HG02798 (cell line): ENCODE measurements at regions not wholly inside any gene's neighbourhood (a gene's known extent, or its start where the extent isn't known, plus 50 kb on each side); places are given as distances from the start of the nearest gene placed in this dataset.
"Not testable (repeated sequence)": the region's sequence is repeated elsewhere in the genome, so short reads cannot be mapped to it uniquely, and the experiment has no call there.

Experiments used
- ATAC-seq: cut with Tn5 transposase; IDR thresholded peaks from one replicate; pipeline ENCODE4 v1.9.1; 2021; ENCODE audit warnings: mild to moderate bottlenecking; ENCODE audit not compliant: unreplicated experiment, poor library complexity

DNA sequence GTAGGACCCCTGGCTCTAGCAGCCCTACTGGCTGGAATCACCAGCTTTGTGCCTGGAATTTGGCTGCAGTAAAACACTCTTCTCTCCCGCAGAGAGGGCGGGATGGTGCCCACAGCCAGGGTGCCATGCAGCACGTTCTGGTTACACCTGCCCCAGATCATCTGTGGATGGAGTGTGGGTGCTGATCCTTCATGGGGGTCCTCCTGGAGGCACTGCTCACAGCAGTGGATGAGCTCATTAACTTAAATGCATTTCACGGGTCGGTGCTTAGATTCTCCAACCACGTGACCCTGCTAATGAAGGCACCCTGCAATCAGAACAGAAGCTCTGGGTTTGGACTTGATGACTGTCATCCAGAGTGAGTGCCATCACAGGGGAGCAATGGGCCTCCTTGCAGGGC lies 138.6 kb upstream of the AFDN start:
- no peak for ATAC-seq

DNA sequence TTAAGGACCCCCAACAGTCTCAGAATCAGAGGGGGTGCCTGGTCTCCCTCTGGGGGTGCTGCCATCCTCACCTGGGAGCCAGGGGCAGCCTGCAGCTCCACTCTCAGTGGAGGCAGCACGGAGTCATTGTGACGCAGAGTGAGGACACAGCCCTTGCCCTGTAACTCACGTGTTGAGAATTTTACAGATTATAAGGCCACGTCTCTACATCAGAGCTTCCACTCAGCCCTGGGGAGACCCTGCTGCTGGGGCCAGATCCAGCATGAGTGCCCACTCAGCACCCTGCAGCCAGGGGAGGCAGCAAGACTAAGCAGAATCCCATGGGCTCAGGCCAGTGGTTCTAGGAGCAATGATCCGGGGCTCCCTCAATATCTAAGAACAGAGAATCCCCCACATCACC lies 137.4 kb upstream of the AFDN start:
- no peak for ATAC-seq

DNA sequence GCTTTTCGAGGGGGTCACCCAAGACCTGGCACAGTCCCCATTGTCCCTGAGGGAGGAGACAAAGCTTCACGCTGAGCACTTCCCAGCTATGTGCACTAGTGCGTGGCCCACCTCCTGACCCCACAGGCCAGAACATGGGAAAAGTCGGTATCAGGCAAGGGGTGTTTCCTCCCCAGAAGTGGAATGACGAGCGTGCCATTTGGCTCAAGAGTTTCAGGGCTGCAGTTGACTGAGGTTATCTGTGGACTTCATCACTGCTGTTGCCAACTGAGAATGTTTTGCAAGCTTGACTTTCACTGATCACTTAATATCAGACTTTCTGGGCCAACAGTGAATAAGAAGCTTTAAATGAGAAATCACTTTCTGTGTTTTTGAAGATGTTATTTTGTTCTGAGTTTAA lies 137.0 kb upstream of the AFDN start:
- no peak for ATAC-seq

DNA sequence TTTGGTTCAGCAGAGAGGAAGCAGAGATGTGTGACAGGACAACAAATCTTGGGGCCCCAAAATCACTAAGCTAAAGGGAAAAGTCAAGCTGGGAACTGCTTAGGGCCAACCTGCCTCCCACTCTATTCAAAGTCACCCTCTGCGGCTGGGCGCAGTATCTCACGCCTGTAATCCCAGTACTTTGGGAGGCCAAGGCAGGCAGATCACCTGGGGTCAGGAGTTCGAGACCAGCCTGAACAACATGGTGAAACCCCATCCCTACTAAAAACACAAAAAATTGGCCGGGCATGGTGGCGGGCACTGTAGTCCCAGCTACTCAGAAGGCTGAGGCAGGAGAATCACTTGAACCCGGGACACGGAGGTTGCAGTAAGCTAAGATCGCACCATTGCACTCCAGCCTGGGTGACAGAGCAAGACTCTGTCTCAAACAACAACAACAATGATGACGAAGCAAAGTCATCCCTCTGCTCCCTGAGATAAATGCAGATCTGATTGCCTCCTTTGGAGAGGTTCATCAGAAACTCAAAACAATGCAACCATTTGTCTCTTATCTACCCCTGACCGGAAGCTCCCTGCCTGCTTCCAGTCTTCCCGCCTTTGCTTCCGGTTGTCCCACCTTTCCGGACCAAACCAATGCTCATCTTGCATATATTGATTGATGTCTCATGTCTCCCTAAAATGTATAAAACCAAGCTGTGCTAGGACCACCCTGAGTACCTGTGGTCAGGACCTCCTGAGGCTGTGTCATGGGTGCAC lies 136.4 kb upstream of the AFDN start:
- not testable (repeated sequence) for ATAC-seq

DNA sequence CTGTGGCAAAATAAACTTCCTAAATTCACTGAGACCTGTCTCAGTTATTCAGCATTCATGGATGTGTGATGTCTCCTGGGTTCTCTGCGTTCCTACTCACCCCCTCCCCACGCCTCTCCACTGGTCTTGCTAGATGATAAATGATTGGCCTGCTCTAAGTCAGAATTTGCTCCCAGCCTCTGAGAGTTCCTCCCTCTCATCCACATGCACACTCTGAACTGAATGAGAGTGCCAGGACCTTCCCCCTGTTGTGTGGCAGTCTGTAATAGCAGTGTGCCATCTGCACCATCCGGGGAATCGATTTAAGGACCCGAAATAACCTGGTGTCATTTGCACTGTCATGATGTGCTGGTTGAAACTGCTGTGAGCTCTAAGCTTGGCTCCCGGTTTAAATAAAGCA lies 135.8 kb upstream of the AFDN start:
- no peak for ATAC-seq

DNA sequence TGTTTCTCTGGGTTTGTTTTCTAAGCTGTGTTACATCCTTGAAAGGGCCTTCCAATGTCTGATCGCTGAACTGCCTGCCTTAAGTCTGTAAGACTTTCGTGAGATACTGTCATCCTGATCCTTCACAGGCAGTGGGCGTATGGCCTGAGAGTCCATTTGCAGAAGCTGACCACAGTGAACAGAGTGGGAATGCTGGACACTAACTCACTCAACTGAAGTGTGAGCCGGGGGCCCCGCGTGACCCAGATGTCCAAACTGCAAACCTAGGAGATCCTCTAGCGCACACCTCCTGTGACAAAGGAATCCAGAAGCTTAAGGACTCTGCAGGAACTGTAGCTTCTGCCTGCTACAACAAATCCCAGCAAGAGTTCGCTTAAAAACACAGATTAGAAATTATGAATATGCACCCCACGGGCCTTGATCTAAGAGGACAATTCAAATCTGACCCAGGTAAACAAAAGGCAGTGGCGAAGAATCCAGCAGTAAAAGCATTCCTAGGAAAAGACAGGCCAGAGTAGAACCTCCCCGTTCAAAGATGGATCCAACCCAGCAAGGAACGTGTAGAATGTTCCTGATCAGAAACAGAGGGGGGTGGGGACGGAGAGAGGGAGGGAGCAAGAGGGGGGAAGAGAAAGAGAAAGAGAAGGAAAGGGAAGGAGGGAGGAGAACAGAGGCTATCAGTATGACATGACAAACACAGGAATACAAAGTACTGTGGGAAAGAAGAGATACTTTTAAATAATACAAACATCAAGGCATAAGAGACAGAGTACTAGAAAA lies 135.0 kb upstream of the AFDN start:
- no peak for ATAC-seq

DNA sequence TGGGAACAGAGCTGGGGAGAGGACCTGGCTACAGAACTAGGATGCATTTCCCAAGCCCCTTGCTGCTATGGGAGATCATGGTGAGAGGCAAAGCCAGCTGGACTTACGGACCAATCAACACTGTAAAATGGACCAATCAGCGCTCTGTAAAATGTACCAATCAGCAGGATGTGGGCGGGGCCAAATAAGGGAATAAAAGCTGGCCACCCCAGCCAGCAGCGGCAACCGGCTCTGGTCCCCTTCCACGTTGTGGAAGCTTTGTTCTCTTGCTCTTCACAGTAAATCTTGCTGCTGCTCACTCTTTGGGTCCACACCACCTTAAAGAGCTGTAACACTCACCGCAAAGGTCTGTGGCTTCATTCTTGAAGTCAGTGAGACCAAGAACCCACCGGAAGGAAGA lies 133.2 kb upstream of the AFDN start:
- not testable (repeated sequence) for ATAC-seq

DNA sequence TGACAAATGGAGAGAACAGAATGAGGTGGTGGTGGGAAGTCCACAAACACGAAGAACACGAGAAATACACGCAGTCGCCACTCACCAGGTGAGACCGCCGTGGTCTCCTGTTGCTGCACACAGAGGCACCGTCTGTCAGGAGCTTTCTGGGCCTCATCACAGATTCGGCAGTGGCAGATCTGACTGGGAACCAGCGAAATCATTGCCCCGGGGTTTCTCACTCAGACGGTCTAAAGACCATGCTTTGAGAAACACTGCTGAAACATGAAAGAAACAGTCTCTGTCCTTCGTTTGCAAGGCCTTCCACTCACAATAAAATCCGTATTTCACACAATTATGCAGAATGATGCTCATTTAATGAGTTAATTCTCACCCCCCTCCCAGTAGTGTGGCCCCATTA lies 130.9 kb upstream of the AFDN start:
- ATAC-seq: no peak

DNA sequence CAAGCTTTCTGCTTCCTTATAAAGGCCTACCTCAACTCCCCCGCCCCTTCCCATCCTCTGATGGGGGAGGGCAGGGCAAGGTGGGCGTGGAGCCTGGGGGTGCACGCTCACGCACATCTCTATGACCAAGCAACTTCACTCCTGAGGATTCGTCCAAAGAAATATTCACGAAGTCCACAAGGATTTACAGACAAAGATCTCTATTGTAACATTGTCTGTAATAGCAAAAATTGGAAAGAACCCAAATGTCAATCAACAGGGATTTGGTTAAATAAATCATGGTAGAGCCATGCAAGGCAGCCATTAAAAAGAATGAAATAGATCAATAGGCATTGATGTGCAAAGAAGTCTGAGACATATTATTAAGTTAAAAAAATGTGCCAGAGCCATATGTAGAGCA lies 130.4 kb upstream of the AFDN start:
- ATAC-seq: no peak

DNA sequence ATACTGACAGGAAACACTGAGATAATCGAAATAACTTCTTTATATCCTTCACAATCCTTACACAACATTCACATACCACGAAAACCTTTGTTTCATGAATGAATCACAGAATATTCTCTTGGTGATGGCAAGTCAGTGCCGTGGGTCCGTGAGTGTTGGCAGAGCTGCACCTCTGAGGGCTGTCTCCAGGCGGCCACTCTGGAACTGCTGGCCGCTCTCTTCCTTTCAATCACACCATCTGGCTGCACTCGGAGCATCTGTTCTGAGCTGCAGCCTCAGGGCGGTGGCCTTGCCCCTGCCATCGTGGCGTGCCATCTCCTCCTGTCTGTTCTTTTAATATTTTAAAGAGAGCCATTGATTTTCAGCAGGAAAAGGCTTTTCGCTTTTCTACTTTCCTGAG lies 129.4 kb upstream of the AFDN start:
- ATAC-seq: no peak

DNA sequence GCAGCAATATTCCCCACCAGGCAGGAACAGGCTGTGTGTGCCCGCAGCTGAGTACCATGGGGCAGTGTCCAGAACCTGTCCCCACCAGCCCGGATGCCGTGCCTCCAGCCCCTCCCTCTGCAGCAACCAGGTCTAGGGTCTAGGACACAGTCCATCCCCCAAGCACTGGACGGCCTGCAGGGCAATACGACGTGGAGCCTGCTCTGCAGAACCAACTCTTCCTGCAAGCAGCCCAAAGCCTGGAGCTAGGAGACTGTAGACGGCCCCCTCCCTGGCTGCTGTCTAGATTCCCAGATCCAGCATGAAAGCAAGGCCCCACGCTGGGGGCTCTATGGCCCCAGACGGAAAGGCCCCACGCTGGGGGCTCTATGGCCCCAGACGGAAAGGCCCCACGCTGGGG lies 128.2 kb upstream of the AFDN start:
- ATAC-seq: no peak

DNA sequence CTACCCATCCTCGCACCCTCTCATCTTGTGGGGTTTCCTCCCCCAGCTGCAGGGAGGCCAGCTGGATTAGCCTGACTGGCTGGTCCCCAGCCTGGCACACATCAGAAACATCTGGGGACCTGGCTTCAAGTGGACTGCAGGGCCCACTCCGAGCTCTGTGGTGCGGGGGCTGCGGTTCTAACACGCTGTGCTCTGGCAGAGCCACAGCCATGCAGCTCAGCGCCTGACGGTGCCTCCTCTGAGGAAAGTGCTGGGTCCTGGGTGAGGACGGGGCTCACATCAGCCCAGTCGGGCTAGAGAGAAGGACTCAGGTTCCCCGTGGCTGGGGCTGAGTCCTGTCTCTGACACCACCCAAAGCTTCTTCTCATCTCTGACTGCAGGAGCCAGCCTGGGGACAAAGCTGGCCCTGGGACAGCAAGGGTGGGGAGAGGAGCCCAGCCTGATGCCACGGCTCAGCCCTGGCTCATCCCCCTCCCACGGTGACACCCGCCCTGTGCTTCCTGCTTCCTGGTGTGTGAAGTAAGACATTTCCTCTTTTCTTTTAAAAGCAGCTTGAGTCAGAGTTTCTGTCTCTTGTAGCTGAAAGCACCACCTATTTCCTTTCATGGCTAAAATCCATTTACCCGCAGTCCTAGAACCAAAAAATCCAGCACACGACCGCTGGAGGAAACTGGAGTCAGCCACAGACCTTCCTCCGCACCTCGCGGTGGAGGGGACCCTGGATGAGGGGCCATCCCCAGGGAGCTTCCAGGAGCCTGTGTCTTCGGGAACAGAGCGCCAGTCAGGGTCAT lies 127.4 kb upstream of the AFDN start:
- peak; percentile 71 for ATAC-seq

DNA sequence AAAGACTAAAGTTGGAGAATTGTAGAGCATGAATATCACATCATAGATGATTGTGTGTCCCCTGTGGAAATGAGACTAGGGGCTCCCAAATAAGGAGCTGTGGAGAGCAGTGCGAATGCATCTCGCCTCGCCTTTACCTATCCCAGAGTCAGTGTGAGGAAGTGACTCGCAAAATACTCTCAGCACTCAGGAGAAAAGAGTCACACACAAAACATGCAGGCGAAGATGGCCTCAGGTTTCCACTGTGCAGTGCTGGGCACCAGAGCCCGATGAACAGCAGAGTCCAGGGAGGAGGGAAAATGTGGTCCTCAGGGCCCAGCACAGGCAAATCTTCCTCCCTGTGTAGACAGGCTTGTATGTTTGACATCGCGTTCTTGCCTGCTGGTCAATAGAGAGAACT lies 126.5 kb upstream of the AFDN start:
- no peak for ATAC-seq

DNA sequence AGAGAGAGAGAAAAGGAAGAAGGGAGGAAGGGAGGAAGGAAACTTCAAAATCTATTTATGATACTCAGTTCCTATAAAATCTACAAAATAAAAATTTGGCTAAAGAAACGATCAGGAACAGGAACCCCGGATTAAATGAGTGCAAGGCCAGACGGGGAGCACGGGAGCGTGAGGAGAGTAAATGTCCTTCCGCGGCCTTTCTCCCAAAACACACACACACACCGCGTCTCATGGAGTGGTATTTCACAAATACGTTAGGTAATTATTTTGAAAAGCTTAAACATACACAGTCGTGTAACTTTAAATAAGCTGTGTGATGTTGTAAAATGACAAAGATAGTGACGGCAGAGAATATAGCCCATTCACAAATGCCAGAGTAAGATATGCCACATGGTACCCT lies 125.7 kb upstream of the AFDN start:
- no peak for ATAC-seq

DNA sequence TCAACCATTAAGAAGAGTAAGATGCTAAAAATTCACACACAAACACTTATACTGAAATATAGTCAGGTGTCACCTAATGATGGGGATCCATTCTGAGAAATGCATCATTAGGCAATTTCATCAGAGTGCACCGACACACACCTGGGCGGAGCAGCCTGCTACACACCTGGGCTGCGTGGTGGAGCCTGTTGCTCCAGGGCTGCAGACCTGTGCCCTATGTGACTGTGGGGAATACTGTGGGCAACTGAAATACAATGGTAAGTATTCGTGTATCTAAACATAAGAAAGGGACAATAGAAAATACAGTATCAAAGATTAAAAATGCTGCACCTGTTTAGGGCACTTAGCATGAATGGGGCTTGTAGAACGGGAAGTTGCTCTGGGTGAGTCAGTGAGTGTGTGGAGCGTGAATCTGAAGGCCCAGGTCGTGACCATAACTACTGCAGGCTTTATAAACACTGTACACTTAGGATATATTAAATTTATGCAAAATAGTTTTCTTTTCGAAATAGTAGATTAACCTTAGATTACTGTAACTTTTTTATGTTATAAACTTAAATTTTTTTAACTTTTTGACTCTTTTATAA lies 124.4 kb upstream of the AFDN start:
- ATAC-seq: no peak

DNA sequence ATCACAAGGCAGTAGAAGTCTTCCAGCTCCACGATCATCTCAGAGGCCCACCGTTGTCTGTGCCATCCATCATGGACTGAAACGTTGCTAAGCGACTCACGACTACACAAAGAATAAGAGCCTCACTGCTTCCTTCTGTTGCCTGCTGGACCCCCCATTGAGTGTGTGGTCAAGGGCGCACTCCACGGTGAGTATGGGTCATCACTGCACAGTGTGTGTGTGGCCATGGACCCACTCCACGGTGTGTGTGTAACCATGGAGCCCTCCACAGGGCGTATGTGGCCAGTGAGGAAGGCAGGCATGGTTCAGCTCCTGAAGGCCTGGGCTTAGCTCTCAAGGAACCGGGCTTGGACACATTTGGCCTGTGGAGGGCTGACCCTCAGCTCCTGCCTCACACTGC lies 123.4 kb upstream of the AFDN start:
- ATAC-seq: no peak

DNA sequence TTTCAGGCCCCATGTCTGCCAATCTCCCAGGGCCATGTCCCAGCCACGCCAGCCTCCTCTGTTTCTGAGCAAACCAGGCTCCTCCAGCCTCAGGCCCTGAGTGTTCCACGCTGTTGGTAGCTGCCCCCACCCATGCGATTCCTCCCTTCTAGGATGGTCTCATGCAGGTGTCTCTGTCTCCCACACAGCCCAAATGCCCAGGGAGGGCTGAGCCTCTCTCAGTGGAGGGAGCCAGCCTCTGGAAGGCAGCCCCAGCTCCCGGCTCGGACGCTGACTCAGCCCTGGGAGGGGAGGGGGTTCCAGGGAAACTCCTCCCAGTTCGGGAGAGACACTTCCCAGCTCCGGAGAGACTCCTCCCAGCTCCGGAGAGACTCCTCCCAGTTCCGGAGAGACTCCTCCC lies 122.9 kb upstream of the AFDN start:
- ATAC-seq: no peak

DNA sequence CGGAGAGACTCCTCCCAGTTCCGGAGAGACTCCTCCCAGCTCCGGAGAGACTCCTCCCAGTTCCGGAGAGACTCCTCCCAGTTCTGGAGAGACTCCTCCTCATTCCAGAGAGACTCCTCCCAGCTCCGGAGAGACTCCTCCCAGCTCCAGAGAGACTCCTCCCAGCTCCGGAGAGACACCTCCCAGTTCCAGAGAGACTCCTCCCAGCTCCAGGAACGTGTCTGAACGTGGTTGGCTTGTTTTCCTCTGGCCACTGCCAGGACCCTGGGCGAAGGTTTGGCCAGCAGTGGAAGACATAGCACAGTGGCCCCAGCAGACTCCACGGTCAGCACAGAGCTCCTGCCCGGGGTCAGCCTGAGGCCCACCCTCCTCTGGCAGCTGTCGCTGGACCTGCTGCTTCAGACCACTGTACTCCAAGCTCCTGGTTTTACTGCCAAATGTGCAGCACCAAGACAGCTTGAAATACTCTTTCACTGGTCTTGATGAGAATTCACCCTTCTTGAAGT lies 122.3 kb upstream of the AFDN start:
- no peak for ATAC-seq

DNA sequence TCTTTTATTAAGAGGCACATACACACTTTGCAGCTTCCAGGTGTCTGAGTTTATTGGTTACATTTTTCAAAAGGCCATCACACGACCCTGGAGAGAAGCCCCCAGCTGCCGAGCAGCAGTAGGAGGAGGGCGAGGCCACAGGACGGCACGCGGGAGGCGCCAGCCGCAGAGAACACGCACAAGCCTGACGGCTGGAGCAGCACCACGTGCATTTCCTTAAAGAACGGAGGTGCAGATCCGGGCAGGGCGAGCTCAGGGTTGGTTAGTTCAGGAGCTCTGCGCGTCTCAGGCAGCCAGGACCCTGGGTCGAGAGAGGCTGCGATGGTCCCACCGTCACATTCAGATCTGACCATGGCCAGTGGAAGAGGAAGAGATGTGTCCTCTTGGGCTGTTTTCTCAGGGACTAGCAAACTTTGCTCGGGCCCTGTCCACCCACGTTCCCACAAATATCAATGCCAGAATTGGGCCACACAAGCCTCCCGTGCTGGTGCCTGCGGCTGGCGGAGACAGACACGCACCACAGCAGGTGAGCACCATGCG lies 121.4 kb upstream of the AFDN start:
- no peak for ATAC-seq

DNA sequence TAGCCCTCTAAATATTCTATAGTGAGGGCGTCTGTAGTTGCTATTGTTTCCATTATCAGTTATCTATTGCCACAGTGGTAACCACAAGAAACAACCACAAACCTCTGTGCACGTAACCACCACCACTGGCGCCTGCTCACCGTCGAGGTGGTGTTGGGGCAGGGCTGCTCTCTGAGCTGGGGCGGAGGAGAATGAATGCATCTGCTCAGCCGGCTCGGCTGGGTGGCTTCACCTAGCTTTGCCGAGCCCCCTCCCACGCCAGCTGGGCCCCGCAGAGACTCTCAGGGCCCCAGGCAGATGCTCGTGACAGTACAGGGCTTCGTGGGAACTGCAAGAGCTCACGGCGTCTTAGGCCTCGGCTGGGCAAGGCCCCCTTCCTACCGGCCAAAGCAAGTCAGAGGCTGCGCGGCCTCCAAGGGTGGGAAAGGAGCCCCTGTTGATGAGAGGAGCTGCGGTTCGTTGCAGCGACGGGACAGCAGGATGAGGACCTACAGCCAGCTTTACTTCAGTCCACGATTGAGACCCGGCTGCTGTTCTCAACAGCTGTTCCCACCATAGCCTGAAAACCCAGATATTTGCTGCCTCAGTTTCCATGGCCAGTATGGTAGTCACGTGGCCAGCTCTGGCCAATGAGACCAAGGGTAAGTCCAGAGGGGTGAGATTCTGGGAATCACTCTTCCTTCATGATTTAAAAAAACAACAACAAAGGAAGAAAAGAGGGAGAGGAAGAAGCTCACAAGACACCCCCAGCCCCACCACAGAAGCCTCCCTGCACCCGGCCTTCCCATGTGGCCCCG lies 120.2 kb upstream of the AFDN start:
- peak; percentile 93 for ATAC-seq
